ENCODE measurements at regions not wholly inside any gene's neighbourhood (a gene's known extent, or its start where the extent isn't known, plus 50 kb on each side); places are given as distances from the start of the nearest gene placed in this dataset.

GRCh38 chr18:52093171-52093570 is 246.8 kb upstream of the DCC start:
- Histone ChIP-seq H3K4me2 (ENCODE audit: low read depth, low read length) (no peak overlapping the region), H3K27me3 (replicated peaks; ENCODE audit: insufficient read depth, low read length) (no peaks in the 10 kb centered on the region), H3K9me3 (replicated peaks; ENCODE audit: insufficient read depth, low read length) (no peaks in the 10 kb centered on the region), H3F3A (ENCODE audit: insufficient read depth, low read length) (no peaks in the 10 kb centered on the region), H3K36me3 (replicated peaks; ENCODE audit: insufficient read depth, low read length) (no peaks in the 10 kb centered on the region), H4K20me1 (ENCODE audit: insufficient read depth, low read length) (no peaks in the 10 kb centered on the region), H3K4me1 (ENCODE audit: low read length) (no peaks in the 10 kb centered on the region), H3K9ac (ENCODE audit: low read length) (no peak overlapping the region), H3K79me2 (ENCODE audit: low read length) (no peaks in the 10 kb centered on the region), H3K4me3 (ENCODE audit: low read length) (no peak overlapping the region), H3K27ac (ENCODE audit: low read length) (no peak overlapping the region), H3K9me2 (replicated peaks; ENCODE audit: insufficient read depth, low read length) (no peaks in the 10 kb centered on the region), H2AFZ (ENCODE audit: low read length) (no peak overlapping the region)
- TF ChIP-seq EZH2phosphoT487 (IDR thresholded peaks at IDR 0.05; ENCODE audit: low read length): no peak
- TF ChIP-seq CTCF (IDR thresholded peaks at IDR 0.05; ENCODE audit: low read length): no peak
- no peak for TF ChIP-seq EZH2 (optimal IDR thresholded peaks at IDR 0.05; ENCODE audit: low read depth, low read length)
- no peak for DNase-seq

GRCh38 chr18:52118684-52119083 is 221.3 kb upstream of the DCC start:
- peaks cover 11% of the 10 kb centered on the region; the same call in 1 of the 2 replicates for H3K4me1 ChIP-seq (ENCODE audit: low read length)
- no peaks in the 10 kb centered on the region for H3K9me2 ChIP-seq (replicated peaks; ENCODE audit: insufficient read depth, low read length)
- H3K4me3 ChIP-seq (ENCODE audit: low read length): no peak overlapping the region
- no peak for TF ChIP-seq EZH2 (optimal IDR thresholded peaks at IDR 0.05; ENCODE audit: low read depth, low read length)
- TF ChIP-seq CTCF (IDR thresholded peaks at IDR 0.05; ENCODE audit: low read length): no peak
- TF ChIP-seq EZH2phosphoT487 (IDR thresholded peaks at IDR 0.05; ENCODE audit: low read length): no peak
- no peaks in the 10 kb centered on the region for H4K20me1 ChIP-seq (ENCODE audit: insufficient read depth, low read length)
- no peak overlapping the region for H2AFZ ChIP-seq (ENCODE audit: low read length)
- H3K79me2 ChIP-seq (ENCODE audit: low read length): no peaks in the 10 kb centered on the region
- no peaks in the 10 kb centered on the region for H3K36me3 ChIP-seq (replicated peaks; ENCODE audit: insufficient read depth, low read length)
- H3K27ac ChIP-seq (ENCODE audit: low read length): no peak overlapping the region
- no peak overlapping the region for H3K9ac ChIP-seq (ENCODE audit: low read length)
- H3K9me3 ChIP-seq (replicated peaks; ENCODE audit: insufficient read depth, low read length): no peaks in the 10 kb centered on the region
- H3K4me2 ChIP-seq (ENCODE audit: low read depth, low read length): no peak overlapping the region
- DNase-seq: peak; percentile 45
- H3F3A ChIP-seq (ENCODE audit: insufficient read depth, low read length): no peaks in the 10 kb centered on the region
- no peaks in the 10 kb centered on the region for H3K27me3 ChIP-seq (replicated peaks; ENCODE audit: insufficient read depth, low read length)

- no peaks in the 10 kb centered on the region for H3K79me2 ChIP-seq (ENCODE audit: low read length)
- H3K27me3 ChIP-seq (replicated peaks; ENCODE audit: insufficient read depth, low read length): no peaks in the 10 kb centered on the region
- no peaks in the 10 kb centered on the region for H3K9me3 ChIP-seq (replicated peaks; ENCODE audit: insufficient read depth, low read length)
- no peak overlapping the region for H3K27ac ChIP-seq (ENCODE audit: low read length)
- H3K9me2 ChIP-seq (replicated peaks; ENCODE audit: insufficient read depth, low read length): no peaks in the 10 kb centered on the region
- no peak overlapping the region for H3K9ac ChIP-seq (ENCODE audit: low read length)
- no peaks in the 10 kb centered on the region for H3F3A ChIP-seq (ENCODE audit: insufficient read depth, low read length)
- H3K4me1 ChIP-seq (ENCODE audit: low read length): peaks cover 5% of the 10 kb centered on the region
- no peak overlapping the region for H2AFZ ChIP-seq (ENCODE audit: low read length)
- no peak overlapping the region for H3K4me2 ChIP-seq (ENCODE audit: low read depth, low read length)
- no peaks in the 10 kb centered on the region for H4K20me1 ChIP-seq (ENCODE audit: insufficient read depth, low read length)
- no peak overlapping the region for H3K4me3 ChIP-seq (ENCODE audit: low read length)
- TF ChIP-seq EZH2phosphoT487 (IDR thresholded peaks at IDR 0.05; ENCODE audit: low read length) (no peak), CTCF (IDR thresholded peaks at IDR 0.05; ENCODE audit: low read length) (no peak), EZH2 (optimal IDR thresholded peaks at IDR 0.05; ENCODE audit: low read depth, low read length) (no peak)
- DNase-seq: no peak
- no peaks in the 10 kb centered on the region for H3K36me3 ChIP-seq (replicated peaks; ENCODE audit: insufficient read depth, low read length)
Measured at GRCh38 chr18:52130624-52131301, 209.2 kb upstream of the DCC start.
